Neural progenitor cell (in vitro differentiated cells): ENCODE measurements at regions not wholly inside any gene's neighbourhood (a gene's known extent, or its start where the extent isn't known, plus 50 kb on each side); places are given as distances from the start of the nearest gene placed in this dataset.
"Not testable (repeated sequence)": the region's sequence is repeated elsewhere in the genome, so short reads cannot be mapped to it uniquely, and the experiment has no call there.

Experiments used
- DNase-seq: peaks from one replicate; pipeline ENCODE4 v3.0.0-alpha.2; 2016; ENCODE audit warnings: low spot score
- H2AFZ ChIP-seq: fragments of 200-600 bp; sonication (generic); replicated peaks from 2 replicates; pipeline ENCODE4 v1.6.1; 2016; ENCODE audit warnings: antibody characterized with exemption
- H3F3A ChIP-seq: fragments of 200-600 bp; sonication (generic); 2 replicates; pipeline ENCODE4 v1.6.1; 2016; ENCODE audit warnings: antibody characterized with exemption, low read depth
- H3K27ac ChIP-seq: fragments of 200-600 bp; sonication (generic); 2 replicates; pipeline ENCODE4 v1.5.1; 2016; ENCODE audit warnings: mild to moderate bottlenecking
- H3K27me3 ChIP-seq: fragments of 200-600 bp; sonication (generic); 2 replicates; pipeline ENCODE4 v1.6.1; 2016; ENCODE audit warnings: mild to moderate bottlenecking, moderate library complexity
- H3K36me3 ChIP-seq: fragments of 200-600 bp; sonication (generic); 2 replicates; pipeline ENCODE4 v1.5.1; 2016
- H3K4me1 ChIP-seq: fragments of 200-600 bp; sonication (generic); 2 replicates; pipeline ENCODE4 v1.6.1; 2016; ENCODE audit warnings: mixed run types
- H3K4me2 ChIP-seq: fragments of 200-600 bp; sonication (generic); 2 replicates; pipeline ENCODE4 v1.6.1; 2016
- H3K4me3 ChIP-seq: fragments of 200-600 bp; sonication (generic); 2 replicates; pipeline ENCODE4 v1.5.1; 2016
- H3K79me2 ChIP-seq: fragments of 200-600 bp; sonication (generic); 2 replicates; pipeline ENCODE4 v1.6.1; 2016; ENCODE audit warnings: low read depth
- H3K9ac ChIP-seq: fragments of 200-600 bp; sonication (generic); 2 replicates; pipeline ENCODE4 v1.6.1; 2016
- H3K9me3 ChIP-seq: fragments of 200-600 bp; sonication (generic); 2 replicates; pipeline ENCODE4 v1.5.1; 2016; ENCODE audit warnings: low read depth
- H4K20me1 ChIP-seq: fragments of 200-600 bp; sonication (generic); 2 replicates; pipeline ENCODE4 v1.6.1; 2016; ENCODE audit warnings: low read depth
- H3K27ac Mint-ChIP-seq: 3 replicates; pipeline ENCODE4 v1.8.0; 2021; ENCODE audit warnings: mixed read lengths
- H3K27me3 Mint-ChIP-seq: 2 replicates; pipeline ENCODE4 v1.8.0; 2022; ENCODE audit warnings: low read depth, mild to moderate bottlenecking, inconsistent platforms, moderate library complexity, mixed read lengths; ENCODE audit not compliant: insufficient read depth
- H3K36me3 Mint-ChIP-seq: 3 replicates; pipeline ENCODE4 v1.8.0; 2021; ENCODE audit warnings: mixed read lengths
- H3K4me1 Mint-ChIP-seq: 3 replicates; pipeline ENCODE4 v1.8.0; 2021; ENCODE audit warnings: mixed read lengths
- H3K4me3 Mint-ChIP-seq: 3 replicates; pipeline ENCODE4 v1.8.0; 2021; ENCODE audit warnings: mild to moderate bottlenecking, moderate library complexity, mixed read lengths
- H3K9me3 Mint-ChIP-seq: 3 replicates; pipeline ENCODE4 v1.8.0; 2020; ENCODE audit warnings: mixed read lengths
- CTCF ChIP-seq: fragments of 200-600 bp; sonication (generic); IDR thresholded peaks from 2 replicates; pipeline ENCODE4 v1.5.1; 2017; ENCODE audit warnings: antibody characterized with exemption, mild to moderate bottlenecking
- EZH2 ChIP-seq: fragments of 200-600 bp; sonication (generic); IDR thresholded peaks from 2 replicates; pipeline ENCODE4 v1.6.1; 2017; ENCODE audit warnings: antibody characterized with exemption, mild to moderate bottlenecking, moderate library complexity
- EZH2phosphoT487 ChIP-seq: fragments of 200-600 bp; sonication (generic); IDR thresholded peaks from 2 replicates; pipeline ENCODE4 v1.6.1; 2017; ENCODE audit warnings: antibody characterized with exemption

- Histone ChIP-seq H3K4me1 (no peaks in the 10 kb centered on the region), H3F3A (no peaks in the 10 kb centered on the region), H3K9ac (no peak overlapping the region), H3K4me3 (no peak overlapping the region), H3K79me2 (no peaks in the 10 kb centered on the region), H3K4me2 (no peak overlapping the region), H3K9me3 (no peaks in the 10 kb centered on the region), H3K27ac (no peak overlapping the region), H3K27me3 (no peaks in the 10 kb centered on the region), H3K36me3 (no peaks in the 10 kb centered on the region), H2AFZ (no peak overlapping the region), H4K20me1 (no peaks in the 10 kb centered on the region)
- no peak for DNase-seq
- Mint-ChIP-seq H3K27ac (no peak overlapping the region), H3K36me3 (no peaks in the 10 kb centered on the region), H3K4me3 (no peak overlapping the region), H3K4me1 (peaks cover 6% of the 10 kb centered on the region), H3K27me3 (peaks cover 2% of the 10 kb centered on the region), H3K9me3 (no peaks in the 10 kb centered on the region)
- TF ChIP-seq EZH2 (no peak), EZH2phosphoT487 (no peak), CTCF (no peak)
Measured at GRCh38 chr3:87436781-87437543, 160.6 kb upstream of the POU1F1 start.

GRCh38 chr3:87435926-87436620 lies 159.7 kb upstream of the POU1F1 start:
- peaks cover 2% of the 10 kb centered on the region for H3K27me3 Mint-ChIP-seq
- no peak overlapping the region for H2AFZ ChIP-seq
- no peaks in the 10 kb centered on the region for H3K9me3 Mint-ChIP-seq
- no peak overlapping the region for H3K27ac ChIP-seq
- no peaks in the 10 kb centered on the region for H3K27me3 ChIP-seq
- no peak overlapping the region for H3K4me2 ChIP-seq
- H3K4me3 Mint-ChIP-seq = no peak overlapping the region
- H3K4me1 ChIP-seq = no peaks in the 10 kb centered on the region
- TF ChIP-seq EZH2 (no peak), EZH2phosphoT487 (no peak), CTCF (no peak)
- H4K20me1 ChIP-seq = no peaks in the 10 kb centered on the region
- H3K9me3 ChIP-seq = no peaks in the 10 kb centered on the region
- no peaks in the 10 kb centered on the region for H3K36me3 ChIP-seq
- H3K4me3 ChIP-seq = no peak overlapping the region
- no peak overlapping the region for H3K9ac ChIP-seq
- no peaks in the 10 kb centered on the region for H3F3A ChIP-seq
- peaks cover 6% of the 10 kb centered on the region for H3K4me1 Mint-ChIP-seq
- no peaks in the 10 kb centered on the region for H3K79me2 ChIP-seq
- no peaks in the 10 kb centered on the region for H3K36me3 Mint-ChIP-seq
- no peak for DNase-seq
- H3K27ac Mint-ChIP-seq = no peak overlapping the region

- H3F3A ChIP-seq, H3K4me1 ChIP-seq, H3K27me3 Mint-ChIP-seq, H3K36me3 ChIP-seq, H3K4me2 ChIP-seq, H3K27me3 ChIP-seq, H3K4me3 Mint-ChIP-seq, H3K27ac Mint-ChIP-seq, H3K4me3 ChIP-seq, H3K9ac ChIP-seq, H3K27ac ChIP-seq, H3K9me3 Mint-ChIP-seq, H3K36me3 Mint-ChIP-seq, H2AFZ ChIP-seq, H3K79me2 ChIP-seq, H4K20me1 ChIP-seq, DNase-seq, H3K4me1 Mint-ChIP-seq, H3K9me3 ChIP-seq: not testable (repeated sequence)
Measured at GRCh38 chr3:87433445-87433844, 157.1 kb upstream of the POU1F1 start.

GRCh38 chr3:87426918-87427317 lies 150.5 kb upstream of the POU1F1 start:
- Histone ChIP-seq H3K4me1 (no peaks in the 10 kb centered on the region), H2AFZ (no peak overlapping the region), H3K4me2 (no peak overlapping the region), H3K27ac (no peak overlapping the region), H3K9me3 (no peaks in the 10 kb centered on the region), H3F3A (no peaks in the 10 kb centered on the region), H3K79me2 (no peaks in the 10 kb centered on the region), H3K27me3 (no peaks in the 10 kb centered on the region), H3K4me3 (no peak overlapping the region), H3K36me3 (no peaks in the 10 kb centered on the region), H3K9ac (no peak overlapping the region), H4K20me1 (no peaks in the 10 kb centered on the region)
- H3K4me1 Mint-ChIP-seq = no peaks in the 10 kb centered on the region
- H3K36me3 Mint-ChIP-seq = no peaks in the 10 kb centered on the region
- TF ChIP-seq EZH2 (no peak), EZH2phosphoT487 (no peak), CTCF (no peak)
- DNase-seq = no peak
- peaks cover 3% of the 10 kb centered on the region for H3K27me3 Mint-ChIP-seq
- no peak overlapping the region for H3K27ac Mint-ChIP-seq
- H3K4me3 Mint-ChIP-seq = no peak overlapping the region
- no peaks in the 10 kb centered on the region for H3K9me3 Mint-ChIP-seq
